ENCODE measurements at regions not wholly inside any gene's neighbourhood (a gene's known extent, or its start where the extent isn't known, plus 50 kb on each side); places are given as distances from the start of the nearest gene placed in this dataset.
"Not testable (repeated sequence)": the region's sequence is repeated elsewhere in the genome, so short reads cannot be mapped to it uniquely, and the experiment has no call there.

DNA sequence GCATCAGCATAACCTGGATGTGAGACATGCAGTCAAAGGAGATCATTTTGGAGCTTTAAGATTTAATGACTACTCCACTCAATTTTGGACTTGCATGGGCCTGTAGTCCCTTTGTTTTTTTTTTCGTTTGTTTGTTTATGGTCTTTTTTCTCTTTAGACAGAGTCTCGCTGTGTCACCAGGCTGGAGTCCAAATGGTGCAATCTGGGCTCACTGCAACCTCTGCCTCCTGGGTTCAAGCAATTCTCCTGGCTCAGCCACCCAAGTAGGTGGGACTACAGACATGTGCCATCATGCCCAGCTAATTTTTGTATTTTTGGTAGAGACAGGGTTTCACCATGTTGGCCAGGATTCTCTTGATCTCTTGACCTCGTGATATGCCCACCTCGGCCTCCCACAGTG is 673.8 kb downstream of the CDH9 start:
- DNase-seq = not testable (repeated sequence)

GRCh38 chr5:26343801-26344325 is 694.5 kb downstream of the CDH9 start:
- DNase-seq = no peak

- no peak for DNase-seq
These were observed 698.8 kb downstream of the CDH9 start for GRCh38 chr5:26339576-26339975.

GRCh38 chr5:26329562-26330189 is 708.7 kb downstream of the CDH9 start:
- no peak for DNase-seq

- DNase-seq = no peak
These were observed 712.1 kb downstream of the CDH9 start for GRCh38 chr5:26326153-26326759.

DNA sequence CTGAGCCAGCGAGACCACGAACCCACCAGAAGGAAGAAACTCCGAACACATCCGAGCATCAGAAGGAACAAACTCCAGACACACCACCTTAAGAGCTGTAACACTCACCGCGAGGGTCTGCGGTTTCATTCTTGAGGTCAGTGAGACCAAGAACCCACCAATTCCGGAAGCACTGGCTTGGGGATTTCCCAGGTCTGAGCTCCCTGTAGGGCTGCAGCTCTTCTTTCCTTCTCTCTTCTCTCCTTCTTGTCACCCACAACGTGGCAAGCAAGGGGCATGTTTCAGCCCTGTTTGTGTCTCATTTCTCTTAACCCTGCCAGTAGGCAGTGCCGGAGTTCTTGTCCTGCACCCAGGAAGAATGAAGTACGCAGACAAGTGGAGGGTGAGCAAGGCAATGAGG is 713.0 kb downstream of the CDH9 start:
- DNase-seq = not testable (repeated sequence)

DNA sequence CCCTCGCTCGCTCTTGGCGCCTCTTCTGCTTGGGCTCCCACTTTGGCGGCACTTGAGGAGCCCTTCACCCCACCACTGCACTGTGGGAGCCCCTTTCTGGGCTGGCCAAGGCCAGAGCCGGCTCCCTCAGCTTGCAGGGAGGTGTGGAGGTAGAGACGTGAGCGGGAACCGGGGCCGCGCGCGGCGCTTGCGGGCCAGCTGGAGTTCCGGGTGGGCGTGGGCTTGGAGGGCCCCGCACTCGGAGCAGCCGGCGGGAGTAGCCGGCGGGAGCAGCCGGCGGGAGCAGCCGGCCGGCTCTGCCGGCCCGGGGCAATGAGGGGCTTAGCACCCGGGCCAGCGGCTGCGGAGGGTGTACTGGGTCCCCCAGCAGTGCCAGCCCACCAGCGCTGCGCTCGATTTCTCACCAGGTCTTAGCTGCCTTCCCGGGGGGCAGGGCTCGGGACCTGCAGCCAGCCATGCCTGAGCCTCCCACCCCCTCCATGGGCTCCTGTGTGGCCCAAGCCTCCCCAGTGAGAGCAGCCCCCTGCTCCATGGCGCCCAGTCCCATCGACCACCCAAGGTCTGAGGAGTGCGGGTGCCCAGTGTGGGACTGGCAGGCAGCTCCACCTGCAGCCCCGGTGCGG is 714.0 kb downstream of the CDH9 start:
- peak; percentile 8 for DNase-seq

DNA sequence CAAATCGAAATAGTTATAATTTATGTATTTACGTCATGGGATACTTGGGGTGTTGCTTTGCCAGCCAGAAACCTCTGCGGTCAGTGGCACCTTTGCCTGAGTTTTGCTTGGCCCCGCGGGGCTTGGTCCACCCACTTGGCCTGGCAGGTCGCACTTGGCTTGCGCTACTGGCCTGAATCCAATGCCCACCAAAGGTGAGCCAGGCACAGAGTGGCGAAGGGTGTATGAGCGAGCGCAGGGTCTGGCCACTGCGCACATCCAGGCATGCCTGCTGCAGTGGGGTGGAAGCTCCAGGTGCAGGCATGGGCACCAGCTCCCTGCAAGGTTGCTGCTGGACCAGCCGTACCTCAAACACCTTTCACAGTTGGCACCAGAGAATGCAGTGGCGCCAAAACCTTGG is 714.6 kb downstream of the CDH9 start:
- DNase-seq = no peak

- DNase-seq = no peak
These were observed 717.1 kb downstream of the CDH9 start for GRCh38 chr5:26321278-26321677.

DNA sequence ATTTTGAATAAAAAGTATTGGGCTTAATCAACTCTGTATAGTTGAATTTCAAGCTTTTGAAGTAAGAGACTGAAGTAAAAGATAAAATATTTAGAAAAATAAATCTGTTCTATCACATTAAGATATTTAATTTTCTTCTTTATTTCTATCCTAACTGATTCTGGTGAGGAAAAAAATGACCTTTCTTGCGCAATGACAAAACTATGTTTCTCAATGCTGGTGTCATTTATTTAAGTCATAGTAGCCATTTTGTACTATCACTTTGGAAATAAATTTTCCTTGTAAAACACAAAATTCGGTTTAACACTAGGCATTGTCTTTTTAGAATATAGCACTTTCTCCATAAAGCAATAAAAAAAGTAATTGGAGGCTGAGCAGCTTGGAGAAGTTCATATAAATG is 728.0 kb downstream of the CDH9 start:
- DNase-seq = no peak

DNA sequence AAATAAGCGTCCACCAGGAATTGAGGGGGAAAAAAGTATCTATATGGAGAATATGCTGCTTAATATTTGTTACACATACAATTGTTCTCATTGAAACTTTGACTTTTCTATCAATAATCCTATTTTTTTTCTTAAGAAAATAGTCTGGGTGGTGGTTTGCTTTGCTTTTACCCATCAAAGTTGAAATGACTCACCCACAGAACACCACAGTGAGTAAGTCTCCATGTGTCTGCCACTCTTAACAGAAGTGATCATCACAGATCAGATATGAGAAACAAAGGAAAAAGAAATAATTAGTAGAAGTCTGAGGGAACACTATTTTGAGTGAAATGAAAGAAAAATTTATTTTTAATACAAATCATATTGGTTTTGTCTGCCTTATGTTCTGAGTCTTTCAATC is 742.8 kb downstream of the CDH9 start:
- DNase-seq = no peak

DNA sequence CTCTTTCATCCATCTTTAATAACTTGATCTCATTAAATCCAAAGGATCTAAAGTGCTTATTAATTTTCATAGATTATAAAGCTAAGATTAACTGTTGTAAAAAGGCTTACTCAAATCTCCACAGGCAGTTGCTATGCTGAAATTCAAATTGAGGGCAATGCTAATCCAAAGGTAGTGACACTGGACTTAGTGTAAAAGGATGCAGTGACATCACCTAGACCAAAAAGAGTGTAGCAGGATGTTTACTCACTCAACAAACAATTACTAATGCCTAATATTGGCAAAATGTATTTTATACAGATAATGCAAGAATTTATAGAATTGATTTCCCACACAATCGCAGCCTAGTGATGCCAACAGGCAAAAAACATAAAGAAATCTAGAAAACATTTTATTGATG is 756.2 kb downstream of the CDH9 start:
- DNase-seq = no peak

DNA sequence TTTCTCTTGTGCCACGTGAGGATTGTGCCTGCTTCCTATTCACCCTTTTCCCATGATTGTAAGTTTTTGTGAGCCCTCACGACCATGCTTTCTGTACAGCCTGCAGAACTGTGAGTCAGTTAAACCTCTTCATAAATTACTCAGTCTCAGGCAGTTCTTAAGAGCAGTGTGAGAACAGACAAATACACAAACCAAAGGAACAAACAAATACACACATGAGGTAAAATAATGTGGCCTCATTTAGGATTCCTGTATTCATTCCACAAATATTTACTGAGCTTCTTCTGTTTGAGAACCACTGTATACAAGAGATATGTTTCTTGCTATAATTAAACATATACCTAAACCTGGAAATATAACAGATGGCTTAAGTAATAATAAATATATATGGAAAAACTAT is 760.3 kb downstream of the CDH9 start:
- no peak for DNase-seq

- DNase-seq = no peak
These were observed 779.3 kb downstream of the CDH9 start for GRCh38 chr5:26259081-26259480.

DNA sequence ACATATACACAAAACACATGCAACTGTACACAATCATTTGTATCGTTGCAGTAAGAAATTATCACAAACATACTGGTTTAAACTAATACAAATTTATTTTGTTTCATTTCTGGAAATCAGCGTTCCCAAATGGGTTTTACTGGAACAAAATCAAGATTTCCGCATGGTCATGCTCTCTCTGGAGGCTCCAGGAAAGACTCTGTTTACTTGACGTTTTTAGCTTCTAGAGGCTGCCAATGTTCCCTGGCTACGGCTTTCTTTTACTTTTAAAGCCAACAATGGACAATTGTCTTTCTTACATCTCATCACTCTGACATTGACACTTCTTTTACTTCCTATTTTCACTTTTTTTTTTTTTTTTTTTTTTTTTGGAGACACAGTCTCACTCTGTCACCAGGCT is 793.1 kb downstream of the CDH9 start:
- DNase-seq = no peak

DNA sequence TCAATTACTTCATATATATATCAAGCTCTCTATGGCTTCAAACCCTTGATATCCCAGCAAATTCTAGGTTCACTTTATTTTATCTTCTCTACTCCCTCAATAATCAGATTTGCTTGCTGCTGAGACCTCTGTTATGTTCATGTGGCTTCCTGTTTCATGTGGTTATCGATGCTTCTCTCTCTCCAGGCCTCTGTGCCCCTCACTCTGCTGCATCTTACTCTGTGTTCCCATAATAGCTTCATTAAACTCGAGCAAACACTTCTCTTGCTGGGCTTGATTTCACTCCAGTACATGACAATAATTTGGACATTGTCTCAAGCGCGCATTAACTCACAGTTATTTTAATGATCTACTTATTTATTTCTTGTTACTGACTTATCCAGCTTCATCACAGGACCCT is 798.8 kb downstream of the CDH9 start:
- no peak for DNase-seq

- no peak for DNase-seq
These were observed 800.9 kb downstream of the CDH9 start for GRCh38 chr5:26237489-26237888.

DNA sequence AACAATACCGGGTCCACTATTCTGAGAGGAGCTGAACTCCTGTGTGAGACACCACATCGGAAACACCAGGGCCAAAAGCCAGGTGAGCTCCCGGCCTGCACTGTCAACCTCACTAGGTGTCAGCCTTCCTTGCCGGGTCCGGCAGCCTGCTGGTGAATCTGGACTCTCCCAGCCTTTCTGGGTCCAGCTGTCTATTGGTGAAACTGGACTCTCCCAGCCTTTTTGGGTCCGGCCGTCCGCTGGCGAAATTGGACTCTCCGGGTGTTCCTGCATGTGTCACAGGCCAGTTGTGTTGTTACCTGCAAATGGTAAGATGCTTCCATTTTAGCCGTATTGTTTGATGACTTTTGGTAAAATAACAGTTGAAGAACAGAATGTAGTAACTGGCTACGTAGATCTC is 801.5 kb downstream of the CDH9 start:
- DNase-seq = no peak

DNA sequence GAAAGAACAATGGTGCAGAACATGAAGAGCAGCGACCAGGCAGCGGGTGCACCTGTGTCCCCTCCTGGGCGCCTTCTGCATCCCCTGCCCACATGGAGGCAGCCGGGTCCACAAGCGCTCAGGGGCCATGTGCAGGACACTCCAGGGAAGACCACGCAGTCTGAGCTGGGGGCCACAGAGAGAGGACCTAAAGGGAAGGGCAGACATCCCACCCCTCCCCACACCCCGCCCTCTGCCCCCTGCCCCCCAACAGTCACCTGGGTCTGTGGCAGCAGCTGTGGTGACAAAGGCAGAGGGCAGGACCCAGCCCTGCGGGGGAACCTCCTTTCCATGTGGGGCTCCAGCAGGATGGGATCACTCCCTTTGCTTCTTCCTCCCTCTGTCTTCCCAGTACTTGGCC is 805.7 kb downstream of the CDH9 start:
- no peak for DNase-seq

- no peak for DNase-seq
These were observed 807.1 kb downstream of the CDH9 start for GRCh38 chr5:26231316-26231715.

- DNase-seq = no peak
These were observed 808.5 kb downstream of the CDH9 start for GRCh38 chr5:26229848-26230247.

- no peak for DNase-seq
These were observed 811.1 kb downstream of the CDH9 start for GRCh38 chr5:26227245-26227644.

- DNase-seq = no peak
These were observed 833.3 kb downstream of the CDH9 start for GRCh38 chr5:26205121-26205520.

DNA sequence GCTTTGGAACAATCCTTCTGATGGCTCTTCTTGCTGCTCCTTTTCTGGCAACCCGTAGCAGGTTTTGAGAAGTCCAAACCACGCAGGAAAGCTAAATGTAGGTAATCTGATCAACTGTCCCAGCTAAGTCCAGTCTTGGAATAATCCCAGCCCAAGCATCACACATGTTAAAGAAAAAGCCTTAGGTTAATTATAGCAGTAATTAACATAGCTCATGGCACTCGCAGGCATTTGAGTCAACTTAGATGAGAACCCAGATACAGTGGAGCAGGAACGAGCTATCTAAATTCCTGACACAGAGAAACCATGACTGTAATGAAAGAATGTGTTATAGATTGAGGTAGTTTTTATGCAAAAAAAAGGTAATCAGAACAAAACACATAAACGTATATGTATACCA is 844.8 kb downstream of the CDH9 start:
- no peak for DNase-seq

DNA sequence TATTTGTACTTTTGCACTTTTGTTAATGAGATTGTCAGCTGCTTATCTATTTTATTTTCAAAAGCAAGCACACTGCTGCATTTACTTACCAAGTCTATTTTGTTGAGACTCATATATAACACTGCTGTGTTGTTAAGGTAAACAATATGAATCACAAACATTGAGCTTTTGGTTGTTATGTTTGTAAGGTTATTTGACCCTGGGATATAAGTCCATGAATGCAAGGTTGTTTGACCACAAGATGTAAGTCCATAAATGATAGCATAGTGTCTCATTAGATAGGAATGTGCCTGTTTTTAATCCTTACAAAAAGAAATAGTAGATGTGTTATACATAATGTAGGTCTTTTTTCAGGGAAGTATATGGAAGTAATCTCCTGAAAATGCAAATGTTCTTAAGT is 845.9 kb downstream of the CDH9 start:
- no peak for DNase-seq

All from activated naive CD4-positive, alpha-beta T cell treated with anti-CD3 and anti-CD28 coated beads, Interleukin-2, amount 50 U/mL, for 16 hours (primary cell).